HG02840 (cell line): ENCODE measurements at regions not wholly inside any gene's neighbourhood (a gene's known extent, or its start where the extent isn't known, plus 50 kb on each side); places are given as distances from the start of the nearest gene placed in this dataset.

Source experiments
- ATAC-seq: cut with Tn5 transposase; IDR thresholded peaks from one replicate; pipeline ENCODE4 v1.9.1; 2021; ENCODE audit warnings: mild to moderate bottlenecking, moderate library complexity, moderate number of reproducible peaks; ENCODE audit not compliant: unreplicated experiment, low FRiP score

DNA sequence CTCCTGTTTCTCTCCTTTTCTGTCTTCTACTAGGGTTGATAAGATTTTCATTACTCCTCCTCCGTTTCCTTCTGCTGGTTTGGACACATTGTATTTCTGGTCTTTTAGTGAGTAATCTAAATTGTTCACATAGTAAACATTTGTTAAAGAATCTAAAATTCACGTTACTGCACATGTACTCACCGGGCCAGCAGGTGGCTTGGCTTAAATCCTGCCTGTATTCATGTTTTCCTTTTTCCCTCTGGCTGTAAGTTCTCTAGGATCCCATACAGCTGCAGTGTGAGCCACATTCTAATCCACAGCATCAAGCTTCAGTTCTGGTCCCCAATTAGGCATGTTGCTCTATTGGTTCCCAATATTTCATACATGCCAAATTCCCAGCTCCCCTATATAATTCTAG lies 958.3 kb downstream of the ADGRL2 start:
- no peak for ATAC-seq

DNA sequence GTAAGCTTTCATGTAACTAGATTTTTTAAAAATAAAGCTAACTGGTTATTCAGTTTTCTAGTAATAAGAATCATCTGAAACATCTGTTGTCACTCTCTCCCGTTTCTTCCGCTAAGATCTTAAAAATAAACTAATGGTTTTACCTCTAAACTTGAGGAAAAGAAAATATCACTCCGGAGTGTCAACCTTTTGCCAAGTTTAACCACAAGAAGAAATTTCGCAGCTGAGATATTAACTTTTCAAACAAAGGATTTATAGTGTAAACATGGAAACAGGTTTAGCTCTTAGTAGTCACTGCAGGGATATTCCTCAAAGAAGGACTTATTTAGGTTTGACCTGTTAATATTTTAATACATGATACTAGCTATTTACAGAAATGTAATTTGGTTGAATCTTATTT lies 954.9 kb downstream of the ADGRL2 start:
- no peak for ATAC-seq

GRCh38 chr1:82755191-82755590 lies 954.5 kb downstream of the ADGRL2 start:
- no peak for ATAC-seq

DNA sequence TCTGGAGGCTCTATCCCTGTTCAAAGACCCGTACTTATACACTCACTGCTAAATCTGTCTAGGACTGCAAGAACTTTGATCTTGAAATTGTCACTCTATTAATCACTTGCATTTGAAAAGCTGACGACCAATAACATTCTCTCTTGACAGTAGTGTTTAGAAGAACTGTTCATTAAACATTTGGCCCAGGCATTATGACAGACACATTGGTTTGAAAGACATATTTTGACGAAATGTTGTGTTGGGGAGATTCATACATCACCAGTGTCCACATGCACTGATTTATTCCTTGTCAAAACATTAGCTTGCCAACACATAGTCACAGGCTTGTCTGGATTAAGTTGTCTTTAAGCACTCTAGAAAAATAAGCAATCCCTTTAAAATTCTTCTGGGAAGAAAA lies 951.3 kb downstream of the ADGRL2 start:
- ATAC-seq: no peak

DNA sequence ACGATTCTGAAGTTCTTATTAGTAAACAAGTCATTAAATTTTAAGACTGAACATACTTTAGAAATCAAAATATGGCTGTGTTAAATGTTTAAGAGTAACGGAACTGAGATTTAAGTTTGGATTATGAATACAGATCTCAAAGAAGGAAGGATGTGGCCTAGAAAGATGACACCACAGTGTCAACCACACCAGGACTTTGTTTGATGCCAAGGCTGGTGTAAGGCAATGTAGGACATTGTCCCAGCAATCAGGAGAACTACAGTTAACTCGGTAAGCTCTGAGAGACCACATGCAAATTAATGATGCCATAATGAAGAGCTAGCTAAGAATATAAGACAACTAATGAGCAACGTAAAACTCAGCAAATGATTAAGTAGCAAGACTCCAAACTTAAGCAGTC lies 932.9 kb downstream of the ADGRL2 start:
- ATAC-seq: no peak

DNA sequence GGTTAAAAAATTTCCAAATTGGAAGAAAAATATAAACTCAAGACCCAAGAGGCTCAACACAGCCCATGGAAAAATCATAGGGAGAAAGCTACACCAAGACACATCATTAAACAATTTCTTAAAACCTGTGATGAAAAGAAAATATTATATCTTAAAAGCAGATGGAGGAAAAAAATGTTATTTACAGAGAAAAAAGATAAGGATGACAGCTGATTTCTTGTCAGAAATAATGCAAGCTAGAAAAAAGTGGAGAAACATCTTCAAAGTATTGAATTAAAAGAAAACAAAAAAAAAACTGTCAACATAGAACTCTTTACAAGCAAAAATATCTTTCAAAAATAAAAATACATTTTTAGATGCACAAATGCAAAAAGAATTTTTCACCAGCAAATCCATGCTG lies 930.5 kb downstream of the ADGRL2 start:
- ATAC-seq: no peak

- no peak for ATAC-seq
These were observed 927.5 kb downstream of the ADGRL2 start for GRCh38 chr1:82728206-82728605.

DNA sequence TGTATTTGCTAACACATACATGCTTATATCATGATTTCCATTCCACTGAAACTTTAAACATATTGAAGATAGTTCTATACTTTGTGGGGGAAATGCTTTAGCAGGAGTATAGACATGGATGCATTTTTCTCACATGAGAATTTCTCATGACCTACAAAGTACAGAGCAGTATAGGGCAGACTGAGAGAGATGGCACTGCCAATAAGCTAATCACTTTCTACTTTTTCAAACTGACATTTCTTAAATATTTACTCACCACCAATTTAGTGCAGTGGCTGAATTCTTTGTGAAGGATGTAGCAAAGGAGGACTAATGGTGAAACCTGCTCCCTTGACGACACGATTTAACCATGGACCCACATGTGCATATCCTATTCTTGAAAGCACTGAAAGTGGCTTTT lies 923.5 kb downstream of the ADGRL2 start:
- no peak for ATAC-seq

- ATAC-seq: no peak
These were observed 921.9 kb downstream of the ADGRL2 start for GRCh38 chr1:82722608-82723007.

DNA sequence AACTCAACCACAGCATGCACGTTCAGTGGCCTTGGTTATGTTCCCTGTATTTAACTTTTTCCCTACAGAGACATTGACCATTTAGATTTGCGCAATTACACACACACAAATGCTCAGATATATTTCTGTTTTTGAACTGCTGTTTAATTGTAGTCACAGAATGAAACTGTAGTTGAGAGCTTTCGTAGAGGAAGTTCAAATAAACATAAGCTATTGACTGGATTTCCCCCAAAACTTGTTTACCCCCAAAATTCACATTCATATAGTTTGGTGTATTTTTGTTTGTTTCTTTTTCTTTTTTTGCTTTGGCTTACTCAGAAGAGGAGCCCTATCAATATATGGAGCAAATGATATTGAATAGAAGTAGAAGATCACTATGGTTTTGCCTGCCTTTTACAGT lies 921.0 kb downstream of the ADGRL2 start:
- no peak for ATAC-seq

GRCh38 chr1:82718719-82719419 lies 918.1 kb downstream of the ADGRL2 start:
- ATAC-seq: no peak

DNA sequence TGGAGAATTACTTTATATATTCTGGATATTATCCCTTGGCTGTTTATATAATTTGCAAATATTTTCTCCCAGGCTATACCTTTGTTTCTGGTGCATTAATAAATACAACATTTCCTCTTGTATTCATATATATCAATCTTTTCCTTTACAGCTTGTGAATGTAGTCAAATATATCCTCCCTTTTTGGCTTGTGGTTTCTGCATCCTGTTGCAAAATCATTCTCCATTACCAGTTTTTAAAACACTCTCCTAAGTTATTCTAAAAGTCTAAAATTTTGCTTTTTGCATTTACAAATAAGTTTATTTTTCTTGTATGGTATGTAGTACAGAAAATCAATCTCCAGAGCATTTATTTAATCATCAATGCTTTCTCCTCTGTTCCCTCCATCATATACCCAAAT lies 909.4 kb downstream of the ADGRL2 start:
- ATAC-seq: no peak

DNA sequence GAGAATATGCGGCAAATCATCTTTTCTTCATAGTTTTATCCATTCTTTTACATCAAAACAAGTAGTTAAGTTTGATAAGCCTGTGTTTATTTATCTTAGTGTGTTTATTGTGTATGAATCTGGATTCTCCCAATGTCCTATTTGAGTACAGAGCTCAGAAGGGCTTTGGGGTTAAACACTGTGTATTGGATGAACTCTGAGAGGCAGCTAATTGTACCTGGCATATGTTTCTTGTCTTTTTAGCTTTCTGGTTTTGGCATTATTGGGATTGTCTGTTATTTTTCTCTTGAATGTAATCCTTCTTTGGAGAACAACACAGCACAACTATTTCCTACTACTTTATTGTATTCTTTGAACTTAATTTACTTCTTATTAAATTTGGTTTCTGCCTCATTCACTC lies 906.9 kb downstream of the ADGRL2 start:
- ATAC-seq: no peak

DNA sequence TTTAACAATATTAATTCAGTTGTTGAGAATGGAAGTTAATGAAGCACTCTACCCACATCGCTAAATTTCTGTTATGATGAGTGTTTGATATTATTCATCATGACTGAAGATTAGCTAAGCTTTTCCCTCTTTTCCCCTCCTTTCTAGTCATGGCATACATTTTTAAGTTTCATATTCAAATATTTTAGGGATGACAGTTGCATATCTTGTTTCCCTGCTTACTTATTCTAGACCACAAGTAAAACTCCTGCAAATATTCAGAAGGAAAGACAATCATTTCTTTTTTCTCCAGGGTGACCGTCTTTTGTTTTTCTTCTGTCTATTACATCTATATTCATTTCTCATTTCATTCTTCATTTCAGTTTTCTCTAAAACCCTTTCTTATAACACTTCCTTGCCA lies 906.0 kb downstream of the ADGRL2 start:
- ATAC-seq: no peak

DNA sequence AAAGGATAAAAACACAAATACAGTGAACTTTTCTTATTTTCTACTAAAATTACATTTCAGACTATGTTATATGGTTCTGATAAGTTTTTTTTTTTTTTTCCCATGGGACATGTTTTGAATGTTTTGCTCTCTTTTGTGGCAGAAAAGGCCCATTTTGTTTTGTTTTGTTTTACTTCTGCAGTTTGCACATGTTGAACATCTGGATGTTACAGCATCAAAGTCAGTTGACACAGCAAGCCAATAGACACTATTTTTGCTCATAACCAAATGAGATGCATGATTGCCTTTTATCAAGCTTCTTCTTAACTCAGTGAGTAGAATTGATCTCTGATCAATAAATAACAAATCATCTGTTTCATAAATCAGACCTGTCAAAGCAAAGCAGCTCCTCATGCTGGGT lies 904.2 kb downstream of the ADGRL2 start:
- ATAC-seq: no peak

GRCh38 chr1:82704393-82704792 lies 903.7 kb downstream of the ADGRL2 start:
- no peak for ATAC-seq

GRCh38 chr1:82703951-82704350 lies 903.2 kb downstream of the ADGRL2 start:
- no peak for ATAC-seq

- no peak for ATAC-seq
These were observed 899.7 kb downstream of the ADGRL2 start for GRCh38 chr1:82700476-82700875.

DNA sequence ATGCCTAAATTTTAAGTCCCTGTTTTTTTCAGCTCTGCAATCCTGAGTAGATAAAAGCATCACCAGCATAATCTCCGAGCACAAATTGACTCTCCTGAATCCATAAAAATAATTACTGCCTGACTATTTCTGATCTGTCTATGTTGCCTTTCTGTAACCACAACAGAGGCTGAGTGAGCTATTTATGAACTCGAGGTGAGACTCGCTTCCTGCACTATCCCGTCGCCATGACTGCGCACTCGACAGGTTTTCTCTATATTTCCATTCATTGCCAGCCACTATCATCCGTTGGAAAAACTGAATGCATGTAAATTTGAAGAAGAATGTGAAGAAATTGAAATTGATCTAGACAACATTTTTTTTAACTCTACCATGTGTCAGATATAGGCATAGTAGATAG lies 897.2 kb downstream of the ADGRL2 start:
- ATAC-seq: no peak

- no peak for ATAC-seq
These were observed 894.7 kb downstream of the ADGRL2 start for GRCh38 chr1:82695443-82695842.

DNA sequence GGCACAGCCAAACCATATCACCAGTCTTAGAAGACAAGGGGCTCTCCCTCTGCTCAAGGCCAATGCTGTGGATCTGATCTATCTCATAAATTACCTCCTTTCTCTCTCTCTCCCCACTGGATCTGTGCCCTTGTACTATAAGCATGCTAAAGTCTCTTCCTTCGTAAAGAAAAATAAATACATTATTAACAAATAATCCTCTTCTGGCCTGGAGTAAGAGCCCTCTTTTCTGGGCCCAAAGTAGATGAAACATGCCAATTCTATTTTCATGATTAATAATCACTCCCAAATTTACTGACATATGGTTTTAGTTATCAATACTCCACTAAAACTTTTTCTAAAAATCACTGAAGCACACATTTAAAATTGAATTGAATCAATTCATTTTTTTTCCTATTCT lies 889.7 kb downstream of the ADGRL2 start:
- no peak for ATAC-seq

DNA sequence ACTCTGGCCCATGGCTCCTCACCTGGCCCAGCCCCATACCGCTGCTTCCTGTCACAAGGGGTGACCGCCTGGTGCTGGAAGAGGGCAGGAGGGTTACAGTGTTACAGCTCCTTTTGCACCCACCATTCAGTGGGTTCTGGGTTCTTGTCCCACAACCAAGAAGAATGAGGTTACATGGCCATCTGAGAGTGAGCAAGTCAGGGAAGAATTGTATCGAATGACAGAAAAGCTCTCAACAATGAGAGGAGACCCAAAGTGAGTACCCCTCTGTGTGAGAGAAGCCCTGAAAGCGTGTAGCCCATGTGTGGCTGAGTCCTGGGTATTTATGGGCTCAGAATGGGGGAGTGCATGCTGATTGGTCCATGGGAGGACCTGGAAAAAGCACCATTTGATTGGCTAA lies 888.5 kb downstream of the ADGRL2 start:
- no peak for ATAC-seq

DNA sequence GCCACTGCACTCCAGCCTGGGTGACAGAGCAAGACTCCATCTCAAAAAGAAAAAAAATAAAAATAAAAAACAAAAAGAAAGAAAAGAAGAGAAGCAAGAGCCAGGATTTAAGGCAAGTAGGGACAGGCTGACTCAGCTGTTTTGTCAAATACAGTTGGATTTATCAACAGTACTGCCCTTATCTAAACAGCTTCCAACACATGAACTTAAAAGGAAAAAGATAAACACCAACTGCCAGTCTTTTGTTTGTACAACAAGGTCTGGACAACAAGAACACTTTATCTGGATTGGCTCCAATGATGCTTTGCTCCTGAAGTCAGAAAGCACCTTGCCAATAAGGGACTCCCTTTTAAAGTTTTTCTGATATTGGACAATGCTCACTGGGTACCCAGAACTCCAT lies 886.0 kb downstream of the ADGRL2 start:
- no peak for ATAC-seq
